IMR-90 (cell line): ENCODE measurements at regions not wholly inside any gene's neighbourhood (a gene's known extent, or its start where the extent isn't known, plus 50 kb on each side); places are given as distances from the start of the nearest gene placed in this dataset.

Experiments used
- ATAC-seq: fragments of 200-7000 bp; cut with Tn5 transposase; 2 replicates; pipeline ENCODE4 v1.9.1; 2020; ENCODE audit warnings: low read depth, mild to moderate bottlenecking, moderate library complexity
- BruUV-seq: library from RNA; stranded (reverse); fragments of 400-500 nt; replicated peaks from 2 replicates; lab custom pipeline; 2021; lab: Mats Ljungman, UMichigan
- CTCF ChIA-PET: fragments of 300-600 bp; formaldehyde crosslinking; extraction: SDS; loops from one replicate; lab custom pipeline; 2021; ENCODE audit warnings: antibody characterized with exemption; lab: Yijun Ruan, JAX
- POLR2A ChIA-PET: fragments of 300-600 bp; sonication (Branson Sonifier 250); formaldehyde crosslinking; loops from one replicate; lab custom pipeline; 2022; ENCODE audit warnings: antibody characterized with exemption; ENCODE audit not compliant: unreplicated experiment; lab: Charles Lee
- DNase-seq: peaks from one replicate; pipeline ENCODE4 v3.0.0; 2013
- H2AFZ ChIP-seq: replicated peaks from 2 replicates; pipeline ENCODE3; 2013; ENCODE audit warnings: low read length, mild to moderate bottlenecking; ENCODE audit not compliant: poor library complexity
- H2AK5ac ChIP-seq: 2 replicates; pipeline ENCODE4 v1.6.1; 2013; ENCODE audit warnings: low read depth, low read length, inconsistent platforms
- H2AK9ac ChIP-seq: replicated peaks from 2 replicates; pipeline ENCODE3; 2013; ENCODE audit warnings: mild to moderate bottlenecking, low read depth, low read length, moderate library complexity; ENCODE audit not compliant: poor library complexity
- H2BK120ac ChIP-seq: 2 replicates; pipeline ENCODE4 v1.6.1; 2013; ENCODE audit warnings: low read depth, low read length, inconsistent platforms
- H2BK15ac ChIP-seq: 3 replicates; pipeline ENCODE4 v1.6.1; 2013; ENCODE audit warnings: low read depth, low read length, inconsistent platforms
- H2BK20ac ChIP-seq: 2 replicates; pipeline ENCODE4 v1.6.1; 2013; ENCODE audit warnings: low read depth, mild to moderate bottlenecking, inconsistent platforms, low read length, moderate library complexity
- H2BK5ac ChIP-seq: 2 replicates; pipeline ENCODE4 v1.6.1; 2013; ENCODE audit warnings: mild to moderate bottlenecking, low read depth, low read length, inconsistent platforms; ENCODE audit not compliant: poor library complexity, severe bottlenecking
- H3K14ac ChIP-seq: replicated peaks from 2 replicates; pipeline ENCODE4 v1.6.1; 2013; ENCODE audit warnings: low read depth, low read length, inconsistent platforms
- H3K18ac ChIP-seq: 2 replicates; pipeline ENCODE4 v1.6.1; 2013; ENCODE audit warnings: low read depth, low read length, control low read depth
- H3K23ac ChIP-seq: 2 replicates; pipeline ENCODE4 v1.6.1; 2013; ENCODE audit warnings: low read depth, low read length, inconsistent platforms
- H3K27ac ChIP-seq: 2 replicates; pipeline ENCODE4 v1.5.1; 2013; ENCODE audit warnings: mild to moderate bottlenecking, control low read depth, low read length; ENCODE audit not compliant: insufficient read depth
- H3K27me3 ChIP-seq: 2 replicates; pipeline ENCODE4 v1.6.1; 2013; ENCODE audit warnings: low read length; ENCODE audit not compliant: control insufficient read depth, insufficient read depth
- H3K36me3 ChIP-seq: 2 replicates; pipeline ENCODE4 v1.6.1; 2013; ENCODE audit warnings: low read length, mixed read lengths; ENCODE audit not compliant: control insufficient read depth, insufficient read depth
- H3K4ac ChIP-seq: 2 replicates; pipeline ENCODE4 v1.6.1; 2013; ENCODE audit warnings: low read depth, low read length, inconsistent platforms
- H3K4me1 ChIP-seq: 2 replicates; pipeline ENCODE4 v1.6.1; 2013; ENCODE audit warnings: low read length, mixed read lengths; ENCODE audit not compliant: control insufficient read depth, insufficient read depth
- H3K4me2 ChIP-seq: 2 replicates; pipeline ENCODE4 v1.6.1; 2013; ENCODE audit warnings: low read depth, mild to moderate bottlenecking, control low read depth, low read length, moderate library complexity
- H3K4me3 ChIP-seq: 2 replicates; pipeline ENCODE4 v1.5.1; 2013; ENCODE audit warnings: low read depth, mild to moderate bottlenecking, control low read depth, low read length, moderate library complexity; ENCODE audit not compliant: insufficient read depth
- H3K56ac ChIP-seq: 2 replicates; pipeline ENCODE4 v1.6.1; 2013; ENCODE audit warnings: low read length, inconsistent platforms; ENCODE audit not compliant: insufficient read depth; ENCODE audit errors: extremely low read depth
- H3K79me1 ChIP-seq, 2 experiments: 2 replicates each; pipeline ENCODE4 v1.6.1; 2013; ENCODE audit warnings: low read length in 2 of 2, inconsistent platforms in 1 of 2, low read depth in 1 of 2
- H3K9ac ChIP-seq: 2 replicates; pipeline ENCODE4 v1.6.1; 2013; ENCODE audit warnings: low read depth, low read length, control low read depth
- H3K9me1 ChIP-seq: 2 replicates; pipeline ENCODE4 v1.6.1; 2013; ENCODE audit warnings: low read length, inconsistent platforms; ENCODE audit not compliant: insufficient read depth
- H3K9me3 ChIP-seq: 2 replicates; pipeline ENCODE4 v1.6.1; 2013; ENCODE audit warnings: low read length; ENCODE audit not compliant: control insufficient read depth, insufficient read depth
- H4K20me1 ChIP-seq: 2 replicates; pipeline ENCODE4 v1.6.1; 2013; ENCODE audit warnings: low read length, inconsistent platforms; ENCODE audit not compliant: insufficient read depth
- H4K5ac ChIP-seq: 2 replicates; pipeline ENCODE4 v1.6.1; 2013; ENCODE audit warnings: mild to moderate bottlenecking, low read depth, low read length, control low read depth
- H4K8ac ChIP-seq, 2 experiments: 2 replicates each; pipeline ENCODE4 v1.6.1; 2013; ENCODE audit warnings: low read depth in 2 of 2, low read length in 2 of 2, control low read depth in 1 of 2, inconsistent platforms in 1 of 2
- H4K91ac ChIP-seq: 2 replicates; pipeline ENCODE4 v1.6.1; 2013; ENCODE audit warnings: low read depth, low read length, inconsistent platforms; ENCODE audit not compliant: insufficient read depth
- CEBPB ChIP-seq: IDR thresholded peaks from 2 replicates; pipeline ENCODE4 v1.6.1; 2012; ENCODE audit warnings: low read depth, low read length, improper control_type of control experiment
- POLR2A ChIP-seq: IDR thresholded peaks from 2 replicates; pipeline ENCODE4 v1.6.1; 2012; ENCODE audit warnings: mild to moderate bottlenecking, low read depth, low read length
- RFX5 ChIP-seq: IDR thresholded peaks from 2 replicates; pipeline ENCODE4 v1.8.0; 2012; ENCODE audit warnings: low read depth, mild to moderate bottlenecking, low read length, moderate library complexity
- WGBS, 2 experiments: methylation state at CpG; one replicate each; pipeline versions ENCODE4 v1.1.5 to v1.1.7; 2013; ENCODE audit warnings: missing lambda C conversion rate in 2 of 2; ENCODE audit not compliant: insufficient read length in 1 of 2; ENCODE audit errors: extremely low coverage in 2 of 2; 5-methylcytosine and 5-hydroxymethylcytosine counted together
- dilution Hi-C: fragments of 300-500 bp; cut with HindIII; formaldehyde crosslinking; loops from one replicate; pipeline ENCODE4 v1.14.3; 2018; ENCODE audit warnings: low sequenced_read_pairs; ENCODE audit not compliant: unreplicated experiment
- in situ Hi-C: fragments of 300-500 bp; cut with MboI; formaldehyde crosslinking; loops from 3 replicates; pipeline ENCODE4 v1.14.3; 2019; ENCODE audit warnings: low sequenced_read_pairs, inconsistent platforms, mixed read lengths
- intact Hi-C: fragments of 100-400 bp; cut with micrococcal nuclease; formaldehyde crosslinking; loops from 2 replicates; pipeline ENCODE4 v1.10.0; 2022
- TF ChIP-seq, protein P1 (sequence below): conservative IDR thresholded peaks from 2 replicates; pipeline ENCODE4 v1.5.1; 2012; ENCODE audit warnings: mild to moderate bottlenecking, low read depth, low read length, improper control_type of control experiment
- TF ChIP-seq, protein P2 (sequence below): fragments of 150-350 bp; IDR thresholded peaks from 2 replicates; pipeline ENCODE4 v1.6.1; 2017; ENCODE audit warnings: mild to moderate bottlenecking, antibody characterized with exemption, low read length, low read depth

DNA sequence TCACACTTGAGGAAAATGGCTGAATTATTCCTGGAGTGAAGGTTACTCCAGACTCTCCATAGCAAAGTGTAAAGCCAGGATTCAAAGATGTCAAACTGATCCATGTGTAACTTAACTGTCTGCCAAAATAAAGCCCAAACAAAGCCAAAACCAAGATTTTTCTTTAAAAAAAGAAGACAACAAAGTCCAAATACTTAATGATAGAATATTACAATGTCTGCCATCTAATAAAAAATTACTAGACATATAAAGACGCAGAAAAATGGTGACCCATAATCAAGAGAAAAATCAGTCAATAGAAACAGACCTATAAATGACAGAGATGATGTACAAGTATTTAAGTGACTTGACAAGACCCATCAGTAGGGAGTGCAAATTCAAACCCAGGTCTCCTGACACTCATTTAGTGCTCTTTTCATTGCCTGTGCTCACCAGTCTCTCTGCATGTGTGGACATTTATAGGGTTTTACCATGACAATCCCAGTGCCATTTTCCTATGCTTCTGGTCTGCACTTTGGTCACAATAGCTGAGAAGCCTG is 85.1 kb upstream of the HES1 start:
- WGBS, 2 experiments, result no CpG with 5 or more reads among the region's 1 CpG
- H2AK5ac ChIP-seq, result no peak overlapping the region
- H4K91ac ChIP-seq, result no peak overlapping the region
- no peak overlapping the region for H4K5ac ChIP-seq
- peaks cover 16% of the 10 kb centered on the region for H3K27me3 ChIP-seq
- H2AK9ac ChIP-seq, result no peak overlapping the region
- H2AFZ ChIP-seq, result no peak overlapping the region
- H3K9me1 ChIP-seq, result no peaks in the 10 kb centered on the region
- H3K4me2 ChIP-seq, result no peak overlapping the region
- no peaks in the 10 kb centered on the region for H3K79me1 ChIP-seq
- ChIA-PET POLR2A (no interaction called here), CTCF (no interaction called here)
- H3K27ac ChIP-seq, result no peak overlapping the region
- dilution Hi-C loops (no loop called here), in situ Hi-C loops (no loop called here), intact Hi-C loops (no loop called here)
- no peaks in the 10 kb centered on the region for H4K20me1 ChIP-seq
- H3K4me1 ChIP-seq, result no peaks in the 10 kb centered on the region
- no peaks in the 10 kb centered on the region for H3K36me3 ChIP-seq
- DNase-seq (no peak), ATAC-seq (no peak)
- no peak overlapping the region for H2BK5ac ChIP-seq
- peaks cover 17% of the 10 kb centered on the region for H3K9me3 ChIP-seq
- TF ChIP-seq, protein P1, sequence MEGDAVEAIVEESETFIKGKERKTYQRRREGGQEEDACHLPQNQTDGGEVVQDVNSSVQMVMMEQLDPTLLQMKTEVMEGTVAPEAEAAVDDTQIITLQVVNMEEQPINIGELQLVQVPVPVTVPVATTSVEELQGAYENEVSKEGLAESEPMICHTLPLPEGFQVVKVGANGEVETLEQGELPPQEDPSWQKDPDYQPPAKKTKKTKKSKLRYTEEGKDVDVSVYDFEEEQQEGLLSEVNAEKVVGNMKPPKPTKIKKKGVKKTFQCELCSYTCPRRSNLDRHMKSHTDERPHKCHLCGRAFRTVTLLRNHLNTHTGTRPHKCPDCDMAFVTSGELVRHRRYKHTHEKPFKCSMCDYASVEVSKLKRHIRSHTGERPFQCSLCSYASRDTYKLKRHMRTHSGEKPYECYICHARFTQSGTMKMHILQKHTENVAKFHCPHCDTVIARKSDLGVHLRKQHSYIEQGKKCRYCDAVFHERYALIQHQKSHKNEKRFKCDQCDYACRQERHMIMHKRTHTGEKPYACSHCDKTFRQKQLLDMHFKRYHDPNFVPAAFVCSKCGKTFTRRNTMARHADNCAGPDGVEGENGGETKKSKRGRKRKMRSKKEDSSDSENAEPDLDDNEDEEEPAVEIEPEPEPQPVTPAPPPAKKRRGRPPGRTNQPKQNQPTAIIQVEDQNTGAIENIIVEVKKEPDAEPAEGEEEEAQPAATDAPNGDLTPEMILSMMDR, result no peak
- TF ChIP-seq CEBPB (no peak), POLR2A (no peak), RFX5 (no peak)
- TF ChIP-seq, protein P2, sequence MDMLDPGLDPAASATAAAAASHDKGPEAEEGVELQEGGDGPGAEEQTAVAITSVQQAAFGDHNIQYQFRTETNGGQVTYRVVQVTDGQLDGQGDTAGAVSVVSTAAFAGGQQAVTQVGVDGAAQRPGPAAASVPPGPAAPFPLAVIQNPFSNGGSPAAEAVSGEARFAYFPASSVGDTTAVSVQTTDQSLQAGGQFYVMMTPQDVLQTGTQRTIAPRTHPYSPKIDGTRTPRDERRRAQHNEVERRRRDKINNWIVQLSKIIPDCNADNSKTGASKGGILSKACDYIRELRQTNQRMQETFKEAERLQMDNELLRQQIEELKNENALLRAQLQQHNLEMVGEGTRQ, result no peak
- H2BK120ac ChIP-seq, result no peak overlapping the region
- no peak overlapping the region for H3K18ac ChIP-seq
- no peak overlapping the region for H3K4me3 ChIP-seq
- H3K14ac ChIP-seq, result no peak overlapping the region
- H3K23ac ChIP-seq, result no peak overlapping the region
- H2BK15ac ChIP-seq, result no peak overlapping the region
- H3K9ac ChIP-seq, result no peak overlapping the region
- H3K4ac ChIP-seq, result no peak overlapping the region
- H2BK20ac ChIP-seq, result no peak overlapping the region
- no TSS peak for BruUV-seq
- no peak overlapping the region for H3K56ac ChIP-seq
- no peak overlapping the region for H4K8ac ChIP-seq
